Ishikawa (cell line): ENCODE measurements at regions not wholly inside any gene's neighbourhood (a gene's known extent, or its start where the extent isn't known, plus 50 kb on each side); places are given as distances from the start of the nearest gene placed in this dataset.

Experiments used
- CEBPB ChIP-seq: IDR thresholded peaks from 2 replicates; pipeline ENCODE4 v1.6.1; 2012
- CREB1 ChIP-seq: IDR thresholded peaks from 2 replicates; pipeline ENCODE4 v1.6.1; 2012; ENCODE audit warnings: low read depth
- EGR1 ChIP-seq: IDR thresholded peaks from 2 replicates; pipeline ENCODE4 v1.6.1; 2012
- EP300 ChIP-seq: IDR thresholded peaks from 2 replicates; pipeline ENCODE4 v1.6.1; 2012; ENCODE audit warnings: borderline replicate concordance
- FOXM1 ChIP-seq: IDR thresholded peaks from 2 replicates; pipeline ENCODE4 v1.6.1; 2012; ENCODE audit warnings: low read depth, borderline replicate concordance
- MAX ChIP-seq: IDR thresholded peaks from 2 replicates; pipeline ENCODE4 v1.6.1; 2012
- NFIC ChIP-seq: IDR thresholded peaks from 2 replicates; pipeline ENCODE4 v1.6.1; 2012
- RAD21 ChIP-seq: IDR thresholded peaks from 2 replicates; pipeline ENCODE4 v1.6.1; 2012; ENCODE audit warnings: low read depth
- REST ChIP-seq: IDR thresholded peaks from 2 replicates; pipeline ENCODE4 v1.6.1; 2012; ENCODE audit warnings: low read depth, mild to moderate bottlenecking
- TAF1 ChIP-seq: IDR thresholded peaks from 2 replicates; pipeline ENCODE4 v1.6.1; 2012; ENCODE audit warnings: low read depth, mild to moderate bottlenecking
- TCF12 ChIP-seq: IDR thresholded peaks from 2 replicates; pipeline ENCODE4 v1.6.1; 2012; ENCODE audit warnings: low read depth
- TEAD4 ChIP-seq: IDR thresholded peaks from 2 replicates; pipeline ENCODE4 v1.6.1; 2012
- USF1 ChIP-seq: IDR thresholded peaks from 2 replicates; pipeline ENCODE4 v1.6.1; 2012
- YY1 ChIP-seq: IDR thresholded peaks from 2 replicates; pipeline ENCODE4 v1.6.1; 2012; ENCODE audit warnings: low read depth
- ZBTB7A ChIP-seq: IDR thresholded peaks from 2 replicates; pipeline ENCODE4 v1.6.1; 2012; ENCODE audit warnings: low read depth

GRCh38 chr4:189823591-189823990, 117.1 kb upstream of the FRG1 start:
- TF ChIP-seq USF1 (no peak), EGR1 (no peak), FOXM1 (no peak), ZBTB7A (no peak), TAF1 (no peak), CREB1 (no peak), EP300 (no peak), REST (no peak), NFIC (no peak), YY1 (no peak)

GRCh38 chr4:189825466-189825865, 115.2 kb upstream of the FRG1 start:
- TF ChIP-seq NFIC (no peak), EP300 (no peak), FOXM1 (no peak), REST (no peak), EGR1 (no peak), MAX (no peak), YY1 (no peak), ZBTB7A (no peak), CREB1 (no peak), USF1 (no peak), TEAD4 (no peak), CEBPB (no peak), RAD21 (no peak), TAF1 (no peak), TCF12 (no peak)

- no peak for TF ChIP-seq CREB1
- no peak for TF ChIP-seq YY1
- TF ChIP-seq TCF12, result no peak
- TF ChIP-seq CEBPB, result no peak
- TF ChIP-seq FOXM1, result no peak
- no peak for TF ChIP-seq EP300
- TF ChIP-seq NFIC, result no peak
- no peak for TF ChIP-seq TEAD4
- TF ChIP-seq REST, result no peak
- no peak for TF ChIP-seq MAX
- no peak for TF ChIP-seq TAF1
- no peak for TF ChIP-seq ZBTB7A
- TF ChIP-seq RAD21, result no peak
- no peak for TF ChIP-seq USF1
- no peak for TF ChIP-seq EGR1
These were observed 114.0 kb upstream of the FRG1 start for GRCh38 chr4:189826657-189827056.

GRCh38 chr4:189828081-189828697, 112.5 kb upstream of the FRG1 start:
- TF ChIP-seq YY1 (no peak), NFIC (no peak), TEAD4 (no peak), TCF12 (no peak), REST (no peak), EGR1 (no peak), ZBTB7A (no peak), FOXM1 (no peak), CREB1 (no peak)
